HUDEP-2 (cell line): ENCODE measurements at regions not wholly inside any gene's neighbourhood (a gene's known extent, or its start where the extent isn't known, plus 50 kb on each side); places are given as distances from the start of the nearest gene placed in this dataset.
"Not testable (repeated sequence)": the region's sequence is repeated elsewhere in the genome, so short reads cannot be mapped to it uniquely, and the experiment has no call there.

Experiments used
- DNase-seq, 76 experiments: peaks; one replicate each; lab custom pipeline; 2025; ENCODE audit not compliant: unreplicated experiment in 76 of 76; lab: John Stamatoyannopoulos, UW

GRCh38 chr2:12620759-12621158 lies 96.0 kb upstream of the TRIB2 start:
- DNase-seq, result no peak

GRCh38 chr2:12623051-12623450 lies 93.7 kb upstream of the TRIB2 start:
- no peak for DNase-seq

GRCh38 chr2:12624384-12624783 lies 92.4 kb upstream of the TRIB2 start:
- DNase-seq, result no peak

- no peak for DNase-seq
These were observed 91.7 kb upstream of the TRIB2 start for GRCh38 chr2:12624905-12625598.

- not testable (repeated sequence) for DNase-seq
These were observed 88.2 kb upstream of the TRIB2 start for GRCh38 chr2:12628541-12628940.

GRCh38 chr2:12636837-12637581 lies 79.7 kb upstream of the TRIB2 start:
- DNase-seq, result no peak

GRCh38 chr2:12637754-12638153 lies 79.0 kb upstream of the TRIB2 start:
- DNase-seq, result no peak

- DNase-seq, result no peak
These were observed 75.3 kb upstream of the TRIB2 start for GRCh38 chr2:12641441-12641840.

- no peak for DNase-seq
These were observed 74.4 kb upstream of the TRIB2 start for GRCh38 chr2:12642332-12642731.

- no peak for DNase-seq
These were observed 73.9 kb upstream of the TRIB2 start for GRCh38 chr2:12642859-12643258.

- no peak for DNase-seq
These were observed 66.9 kb upstream of the TRIB2 start for GRCh38 chr2:12649602-12650400.

GRCh38 chr2:12651641-12652040 lies 65.1 kb upstream of the TRIB2 start:
- no peak for DNase-seq

GRCh38 chr2:12652723-12653122 lies 64.0 kb upstream of the TRIB2 start:
- DNase-seq, result no peak

- no peak for DNase-seq
These were observed 59.2 kb upstream of the TRIB2 start for GRCh38 chr2:12657560-12657959.

- DNase-seq, result no peak
These were observed 58.3 kb upstream of the TRIB2 start for GRCh38 chr2:12658310-12658945.

GRCh38 chr2:12661489-12661888 lies 55.2 kb upstream of the TRIB2 start:
- DNase-seq, result no peak

- no peak for DNase-seq
These were observed 53.3 kb upstream of the TRIB2 start for GRCh38 chr2:12663306-12664037.

- no peak for DNase-seq
These were observed 51.4 kb upstream of the TRIB2 start for GRCh38 chr2:12665334-12665733.

GRCh38 chr2:12666445-12666844 lies 50.3 kb upstream of the TRIB2 start:
- DNase-seq, result no peak
